WTC11 (cell line): ENCODE measurements at regions not wholly inside any gene's neighbourhood (a gene's known extent, or its start where the extent isn't known, plus 50 kb on each side); places are given as distances from the start of the nearest gene placed in this dataset.

Experiments
- ATAC-seq: fragments of 200-7000 bp; cut with Tn5 transposase; 2 replicates; pipeline ENCODE4 v1.10.0; 2021; ENCODE audit warnings: mild to moderate bottlenecking, moderate library complexity
- CTCF ChIA-PET: fragments of 300-600 bp; sonication (Branson Sonifier 250); formaldehyde crosslinking; loops from one replicate; lab custom pipeline; 2021; ENCODE audit warnings: antibody characterized with exemption; lab: Charles Lee
- POLR2A ChIA-PET: fragments of 350-600 bp; sonication (Branson Sonifier 250); formaldehyde crosslinking; loops from one replicate; lab custom pipeline; 2021; ENCODE audit warnings: antibody characterized with exemption; lab: Charles Lee
- DNase-seq: peaks from one replicate; pipeline ENCODE4 v3.0.0; 2021; ENCODE audit warnings: low spot score
- H3K27ac Mint-ChIP-seq: 2 replicates; pipeline ENCODE4 v1.8.0; 2021; ENCODE audit warnings: mixed read lengths
- H3K27me3 Mint-ChIP-seq: 2 replicates; pipeline ENCODE4 v1.8.0; 2021; ENCODE audit warnings: low read depth, mild to moderate bottlenecking, moderate library complexity, mixed read lengths
- H3K36me3 Mint-ChIP-seq: 2 replicates; pipeline ENCODE4 v1.8.0; 2021; ENCODE audit warnings: mixed read lengths
- H3K4me1 Mint-ChIP-seq: 2 replicates; pipeline ENCODE4 v1.8.0; 2022; ENCODE audit warnings: mixed read lengths
- H3K4me3 Mint-ChIP-seq: 2 replicates; pipeline ENCODE4 v1.8.0; 2021; ENCODE audit warnings: mild to moderate bottlenecking, moderate library complexity, mixed read lengths
- H3K9me3 Mint-ChIP-seq: 2 replicates; pipeline ENCODE4 v1.8.0; 2021; ENCODE audit warnings: mixed read lengths
- CBFB ChIP-seq: sonication (generic); formaldehyde crosslinking; IDR thresholded peaks from 2 replicates; pipeline ENCODE4 v1.8.1; 2022; ENCODE audit warnings: mild to moderate bottlenecking, low read depth, missing genetic modification reagents
- ESRRA ChIP-seq: sonication (generic); formaldehyde crosslinking; IDR thresholded peaks from 2 replicates; pipeline ENCODE4 v1.8.1; 2022; ENCODE audit warnings: mild to moderate bottlenecking, missing genetic modification reagents, borderline replicate concordance
- FOXJ3 ChIP-seq: sonication (generic); formaldehyde crosslinking; IDR thresholded peaks from 2 replicates; pipeline ENCODE4 v1.9.0; 2021; ENCODE audit warnings: missing genetic modification reagents, mild to moderate bottlenecking, borderline replicate concordance
- GRHL2 ChIP-seq: fragments of 250-450 bp; sonication (Bioruptor Pico); IDR thresholded peaks from 2 replicates; pipeline ENCODE4 v1.8.0; 2022; ENCODE audit warnings: mild to moderate bottlenecking, moderate library complexity; ENCODE audit not compliant: insufficient replicate concordance, severe bottlenecking
- JAZF1 ChIP-seq: fragments of 250-450 bp; sonication (Bioruptor Pico); IDR thresholded peaks from 2 replicates; pipeline ENCODE4 v1.9.0; 2021; ENCODE audit warnings: moderate library complexity, mild to moderate bottlenecking, inconsistent platforms
- MXD4 ChIP-seq: fragments of 250-450 bp; sonication (Bioruptor Pico); IDR thresholded peaks from 2 replicates; pipeline ENCODE4 v1.8.0; 2021; ENCODE audit warnings: mild to moderate bottlenecking, moderate library complexity, borderline replicate concordance
- NFE2L1 ChIP-seq: sonication (generic); formaldehyde crosslinking; IDR thresholded peaks from 2 replicates; pipeline ENCODE4 v1.8.1; 2023; ENCODE audit warnings: missing genetic modification reagents
- NR2C2 ChIP-seq: sonication (generic); formaldehyde crosslinking; IDR thresholded peaks from 2 replicates; pipeline ENCODE4 v1.8.0; 2022; ENCODE audit warnings: mild to moderate bottlenecking, missing genetic modification reagents
- NR3C1 ChIP-seq: sonication (generic); formaldehyde crosslinking; conservative IDR thresholded peaks from 2 replicates; pipeline ENCODE4 v1.8.1; 2023; ENCODE audit warnings: low read depth, mild to moderate bottlenecking, missing genetic modification reagents
- SMAD3 ChIP-seq: sonication (generic); formaldehyde crosslinking; IDR thresholded peaks from 2 replicates; pipeline ENCODE4 v1.8.0; 2022; ENCODE audit warnings: missing genetic modification reagents, mild to moderate bottlenecking, borderline replicate concordance
- SMAD4 ChIP-seq: sonication (generic); formaldehyde crosslinking; IDR thresholded peaks from 2 replicates; pipeline ENCODE4 v1.8.0; 2022; ENCODE audit warnings: mild to moderate bottlenecking, missing genetic modification reagents
- TEAD1 ChIP-seq: sonication (generic); formaldehyde crosslinking; IDR thresholded peaks from 2 replicates; pipeline ENCODE4 v1.8.0; 2022; ENCODE audit warnings: mild to moderate bottlenecking, missing genetic modification reagents
- ZBTB21 ChIP-seq: sonication (generic); formaldehyde crosslinking; IDR thresholded peaks from 2 replicates; pipeline ENCODE4 v1.8.1; 2023; ENCODE audit warnings: mild to moderate bottlenecking, missing genetic modification reagents, borderline replicate concordance
- ZNF219 ChIP-seq: sonication (generic); formaldehyde crosslinking; IDR thresholded peaks from 2 replicates; pipeline ENCODE4 v1.8.0; 2023; ENCODE audit warnings: missing genetic modification reagents, mild to moderate bottlenecking, borderline replicate concordance
- ZNF263 ChIP-seq: sonication (generic); formaldehyde crosslinking; IDR thresholded peaks from 2 replicates; pipeline ENCODE4 v1.8.1; 2022; ENCODE audit warnings: low read depth, mild to moderate bottlenecking, moderate library complexity, missing genetic modification reagents
- ZNF671 ChIP-seq: fragments of 250-450 bp; sonication (Bioruptor Pico); IDR thresholded peaks from 2 replicates; pipeline ENCODE4 v1.8.0; 2021; ENCODE audit warnings: mild to moderate bottlenecking
- TF ChIP-seq, protein P1 (sequence below): fragments of 250-450 bp; sonication (Bioruptor Pico); IDR thresholded peaks from 2 replicates; pipeline ENCODE4 v1.9.0; 2021; ENCODE audit warnings: mild to moderate bottlenecking
- TF ChIP-seq, protein P2 (sequence below): sonication (generic); formaldehyde crosslinking; conservative IDR thresholded peaks from 2 replicates; pipeline ENCODE4 v1.8.1; 2023; ENCODE audit warnings: mild to moderate bottlenecking, low read depth, missing genetic modification reagents, moderate library complexity
- TF ChIP-seq, protein P3 (sequence below): sonication (generic); formaldehyde crosslinking; IDR thresholded peaks from 2 replicates; pipeline ENCODE4 v1.8.0; 2023; ENCODE audit warnings: missing genetic modification reagents
- TF ChIP-seq, protein P4 (sequence below): sonication (generic); formaldehyde crosslinking; IDR thresholded peaks from 2 replicates; pipeline ENCODE4 v1.8.1; 2022; ENCODE audit warnings: missing genetic modification reagents, borderline replicate concordance

DNA sequence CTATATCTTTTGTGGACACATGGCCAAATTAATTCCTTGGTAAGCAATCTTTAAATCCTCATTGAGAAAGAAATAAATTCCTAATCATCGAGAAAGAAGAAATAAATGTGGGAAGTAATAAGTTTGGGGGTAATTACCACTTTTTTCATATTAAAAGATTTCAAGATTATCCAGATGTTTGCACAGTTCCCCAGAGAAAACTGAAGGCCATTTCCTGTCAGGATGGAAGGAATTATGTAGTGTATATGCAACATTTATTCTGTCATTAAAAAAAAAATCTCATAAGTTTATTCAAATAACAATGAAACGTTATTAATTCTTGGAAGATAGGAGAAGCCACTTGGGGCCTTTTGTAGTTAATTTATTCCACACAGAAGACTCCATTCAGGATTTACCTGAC lies 385.6 kb upstream of the NR3C2 start (continued):
- TF ChIP-seq SMAD4 (no peak), ZNF219 (no peak)

DNA sequence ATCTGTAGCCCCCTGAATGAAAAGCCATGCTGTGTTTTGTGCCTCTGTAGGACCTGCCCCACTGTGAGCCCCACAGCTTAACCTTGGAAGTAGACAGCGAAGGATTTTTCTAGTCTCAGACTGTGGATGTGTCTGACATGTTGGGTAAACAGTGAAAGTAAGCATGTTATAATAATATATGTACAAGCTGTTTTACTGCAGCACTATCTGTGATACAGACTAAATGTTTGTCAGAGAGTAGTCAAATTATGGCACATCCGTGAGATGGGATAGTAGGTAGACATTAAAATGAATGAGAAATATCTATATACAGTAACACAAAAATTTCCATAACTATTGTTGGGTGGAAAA lies 381.2 kb upstream of the NR3C2 start:
- Mint-ChIP-seq H3K9me3 (peaks cover 3% of the 10 kb centered on the region; the same call in 1 of the 2 replicates), H3K27ac (no peak overlapping the region), H3K4me3 (no peak overlapping the region), H3K27me3 (no peaks in the 10 kb centered on the region; the same call in 1 of the 2 replicates), H3K4me1 (peaks cover 9% of the 10 kb centered on the region), H3K36me3 (no peaks in the 10 kb centered on the region)
- ChIA-PET CTCF (no interaction called here), POLR2A (no interaction called here)
- DNase-seq (no peak), ATAC-seq (no peak)
- TF ChIP-seq, protein P1, sequence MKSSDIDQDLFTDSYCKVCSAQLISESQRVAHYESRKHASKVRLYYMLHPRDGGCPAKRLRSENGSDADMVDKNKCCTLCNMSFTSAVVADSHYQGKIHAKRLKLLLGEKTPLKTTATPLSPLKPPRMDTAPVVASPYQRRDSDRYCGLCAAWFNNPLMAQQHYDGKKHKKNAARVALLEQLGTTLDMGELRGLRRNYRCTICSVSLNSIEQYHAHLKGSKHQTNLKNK (CRISPR knock-in tag) = no peak
- TF ChIP-seq, protein P2, sequence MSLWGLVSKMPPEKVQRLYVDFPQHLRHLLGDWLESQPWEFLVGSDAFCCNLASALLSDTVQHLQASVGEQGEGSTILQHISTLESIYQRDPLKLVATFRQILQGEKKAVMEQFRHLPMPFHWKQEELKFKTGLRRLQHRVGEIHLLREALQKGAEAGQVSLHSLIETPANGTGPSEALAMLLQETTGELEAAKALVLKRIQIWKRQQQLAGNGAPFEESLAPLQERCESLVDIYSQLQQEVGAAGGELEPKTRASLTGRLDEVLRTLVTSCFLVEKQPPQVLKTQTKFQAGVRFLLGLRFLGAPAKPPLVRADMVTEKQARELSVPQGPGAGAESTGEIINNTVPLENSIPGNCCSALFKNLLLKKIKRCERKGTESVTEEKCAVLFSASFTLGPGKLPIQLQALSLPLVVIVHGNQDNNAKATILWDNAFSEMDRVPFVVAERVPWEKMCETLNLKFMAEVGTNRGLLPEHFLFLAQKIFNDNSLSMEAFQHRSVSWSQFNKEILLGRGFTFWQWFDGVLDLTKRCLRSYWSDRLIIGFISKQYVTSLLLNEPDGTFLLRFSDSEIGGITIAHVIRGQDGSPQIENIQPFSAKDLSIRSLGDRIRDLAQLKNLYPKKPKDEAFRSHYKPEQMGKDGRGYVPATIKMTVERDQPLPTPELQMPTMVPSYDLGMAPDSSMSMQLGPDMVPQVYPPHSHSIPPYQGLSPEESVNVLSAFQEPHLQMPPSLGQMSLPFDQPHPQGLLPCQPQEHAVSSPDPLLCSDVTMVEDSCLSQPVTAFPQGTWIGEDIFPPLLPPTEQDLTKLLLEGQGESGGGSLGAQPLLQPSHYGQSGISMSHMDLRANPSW (CRISPR knock-in tag) = no peak

DNA sequence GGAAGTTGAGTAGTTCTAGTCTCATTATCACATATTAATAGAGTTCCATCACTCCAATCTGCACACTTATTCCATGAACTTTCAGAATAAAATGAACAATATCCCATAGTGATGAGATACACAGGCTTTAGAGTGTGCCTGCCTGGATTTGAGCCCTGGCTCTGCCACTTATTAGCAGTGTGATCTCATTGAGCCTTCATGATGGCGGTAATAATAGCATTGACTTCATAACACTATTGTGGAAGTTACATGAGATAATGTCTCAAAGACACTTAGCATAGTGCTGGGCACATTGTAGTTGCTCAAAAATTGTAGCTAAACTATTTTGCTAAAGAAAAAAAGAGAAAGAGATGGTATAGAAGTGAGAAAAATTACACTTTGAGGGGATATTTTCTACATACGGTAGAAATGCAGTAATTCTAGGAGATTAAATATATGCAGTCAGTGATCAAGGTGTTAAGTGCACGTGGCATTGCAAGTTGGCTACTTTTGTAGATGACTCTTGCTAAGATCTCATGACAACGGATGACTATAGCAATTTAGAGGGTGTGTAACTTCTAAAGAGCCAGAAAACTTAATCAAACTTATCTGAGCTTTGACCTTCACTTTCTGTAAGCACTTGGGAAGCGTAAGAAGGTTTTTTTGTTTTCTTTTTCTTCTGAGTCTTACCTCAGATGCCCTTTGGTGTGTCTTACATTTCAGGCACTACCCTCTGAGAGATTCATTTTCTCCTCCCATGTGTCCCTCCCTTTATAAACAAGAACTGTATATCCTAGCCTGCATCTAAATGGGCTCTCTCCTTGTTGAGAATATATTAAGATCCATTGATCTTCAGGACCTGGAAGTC lies 380.6 kb upstream of the NR3C2 start:
- no peak for DNase-seq
- no peaks in the 10 kb centered on the region for H3K36me3 Mint-ChIP-seq
- no peak overlapping the region for H3K27ac Mint-ChIP-seq
- ChIA-PET CTCF (no interaction called here), POLR2A (no interaction called here)
- peaks cover 9% of the 10 kb centered on the region for H3K4me1 Mint-ChIP-seq
- ATAC-seq = no peak
- no peak overlapping the region for H3K4me3 Mint-ChIP-seq
- peaks cover 3% of the 10 kb centered on the region; the same call in 1 of the 2 replicates for H3K9me3 Mint-ChIP-seq
- no peaks in the 10 kb centered on the region; the same call in 1 of the 2 replicates for H3K27me3 Mint-ChIP-seq
- TF ChIP-seq CBFB (CRISPR knock-in tag) = no peak
- no peak for TF ChIP-seq NFE2L1 (CRISPR knock-in tag)
- no peak for TF ChIP-seq TEAD1 (CRISPR knock-in tag)
- TF ChIP-seq, protein P3, sequence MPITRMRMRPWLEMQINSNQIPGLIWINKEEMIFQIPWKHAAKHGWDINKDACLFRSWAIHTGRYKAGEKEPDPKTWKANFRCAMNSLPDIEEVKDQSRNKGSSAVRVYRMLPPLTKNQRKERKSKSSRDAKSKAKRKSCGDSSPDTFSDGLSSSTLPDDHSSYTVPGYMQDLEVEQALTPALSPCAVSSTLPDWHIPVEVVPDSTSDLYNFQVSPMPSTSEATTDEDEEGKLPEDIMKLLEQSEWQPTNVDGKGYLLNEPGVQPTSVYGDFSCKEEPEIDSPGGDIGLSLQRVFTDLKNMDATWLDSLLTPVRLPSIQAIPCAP (CRISPR knock-in tag) = no peak
- TF ChIP-seq GRHL2 = no peak
- TF ChIP-seq JAZF1 (CRISPR knock-in tag) = no peak
- TF ChIP-seq ZNF671 (CRISPR knock-in tag) = no peak
- no peak for TF ChIP-seq SMAD3 (CRISPR knock-in tag)
- TF ChIP-seq ZNF263 (CRISPR knock-in tag) = no peak
- TF ChIP-seq FOXJ3 (CRISPR knock-in tag) = no peak
- no peak for TF ChIP-seq SMAD4

DNA sequence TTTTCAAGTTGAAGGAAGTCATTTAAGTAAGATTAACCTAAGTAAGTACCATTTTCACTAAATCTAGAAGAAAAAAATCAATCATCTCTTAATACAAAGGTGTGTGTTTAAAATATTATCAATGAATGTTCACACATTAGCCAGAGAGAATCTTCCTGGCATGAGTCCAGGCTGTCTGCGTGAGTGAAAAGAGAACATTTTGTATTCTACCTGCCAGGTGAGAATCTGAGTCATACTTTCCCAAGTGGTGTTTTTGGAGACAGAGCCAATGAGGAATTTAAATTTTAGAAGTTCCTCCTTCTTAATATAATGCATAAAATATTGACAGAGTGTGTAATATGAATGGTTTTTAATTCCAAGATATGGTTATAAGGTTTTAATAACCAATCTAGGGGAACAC lies 371.8 kb upstream of the NR3C2 start:
- Mint-ChIP-seq H3K4me3 (no peak overlapping the region), H3K27ac (no peak overlapping the region), H3K9me3 (peaks cover 7% of the 10 kb centered on the region), H3K36me3 (no peaks in the 10 kb centered on the region; the same call in 1 of the 2 replicates), H3K4me1 (no peaks in the 10 kb centered on the region), H3K27me3 (no peaks in the 10 kb centered on the region)
- POLR2A ChIA-PET = no interaction called here
- CTCF ChIA-PET = no interaction called here
- DNase-seq = no peak
- no peak for ATAC-seq
- TF ChIP-seq, protein P3 (CRISPR knock-in tag) = no peak
- TF ChIP-seq ZBTB21 (CRISPR knock-in tag) (no peak), NR2C2 (CRISPR knock-in tag) (no peak), GRHL2 (no peak), MXD4 (no peak), ESRRA (no peak), NR3C1 (no peak), SMAD3 (CRISPR knock-in tag) (no peak)
- TF ChIP-seq, protein P4, sequence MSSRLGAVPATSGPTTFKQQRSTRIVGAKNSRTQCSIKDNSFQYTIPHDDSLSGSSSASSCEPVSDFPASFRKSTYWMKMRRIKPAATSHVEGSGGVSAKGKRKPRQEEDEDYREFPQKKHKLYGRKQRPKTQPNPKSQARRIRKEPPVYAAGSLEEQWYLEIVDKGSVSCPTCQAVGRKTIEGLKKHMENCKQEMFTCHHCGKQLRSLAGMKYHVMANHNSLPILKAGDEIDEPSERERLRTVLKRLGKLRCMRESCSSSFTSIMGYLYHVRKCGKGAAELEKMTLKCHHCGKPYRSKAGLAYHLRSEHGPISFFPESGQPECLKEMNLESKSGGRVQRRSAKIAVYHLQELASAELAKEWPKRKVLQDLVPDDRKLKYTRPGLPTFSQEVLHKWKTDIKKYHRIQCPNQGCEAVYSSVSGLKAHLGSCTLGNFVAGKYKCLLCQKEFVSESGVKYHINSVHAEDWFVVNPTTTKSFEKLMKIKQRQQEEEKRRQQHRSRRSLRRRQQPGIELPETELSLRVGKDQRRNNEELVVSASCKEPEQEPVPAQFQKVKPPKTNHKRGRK (CRISPR knock-in tag) = no peak
